Left forelimb (tissue), 1 donor: ENCODE measurements at regions not wholly inside any gene's neighbourhood (a gene's known extent, or its start where the extent isn't known, plus 50 kb on each side); places are given as distances from the start of the nearest gene placed in this dataset.
"Not testable (repeated sequence)": the region's sequence is repeated elsewhere in the genome, so short reads cannot be mapped to it uniquely, and the experiment has no call there.

Source experiments
- DNase-seq: peaks from one replicate; pipeline ENCODE4 v3.0.0-alpha.2; 2018; ENCODE audit warnings: low spot score

DNA sequence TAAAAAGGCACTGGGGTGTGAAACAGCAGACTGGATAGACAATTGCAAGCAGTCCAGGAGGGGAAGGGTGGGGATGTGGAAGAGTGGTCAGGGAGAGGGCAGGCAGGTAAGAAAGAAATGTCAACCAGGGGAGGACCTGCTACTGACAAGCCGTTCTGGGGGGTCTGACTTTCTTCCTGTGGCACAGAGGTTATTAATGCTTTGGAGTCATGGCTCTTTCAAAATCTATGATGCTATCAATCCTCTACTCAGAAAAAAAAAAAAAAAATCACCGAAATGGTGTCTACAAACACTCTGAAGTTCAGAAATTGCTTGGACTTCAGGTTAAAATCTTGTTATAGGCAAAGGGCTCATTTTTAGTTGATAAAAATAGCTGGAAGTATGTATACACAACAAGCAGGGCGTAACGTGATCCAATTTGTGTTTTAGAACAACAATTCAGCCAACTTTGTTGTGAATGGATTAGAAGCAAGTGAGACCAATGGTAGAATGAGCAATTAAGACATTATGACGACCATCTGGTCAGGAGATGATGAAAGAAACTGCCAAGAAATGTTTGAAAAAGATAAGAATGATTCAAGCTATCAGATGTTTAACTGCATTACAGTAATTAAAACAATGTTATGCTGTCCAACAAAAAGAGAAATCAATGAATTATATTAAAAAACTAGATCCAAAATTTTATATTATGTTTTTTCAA lies 255.2 kb downstream of the DEPDC1B start:
- no peak for DNase-seq

DNA sequence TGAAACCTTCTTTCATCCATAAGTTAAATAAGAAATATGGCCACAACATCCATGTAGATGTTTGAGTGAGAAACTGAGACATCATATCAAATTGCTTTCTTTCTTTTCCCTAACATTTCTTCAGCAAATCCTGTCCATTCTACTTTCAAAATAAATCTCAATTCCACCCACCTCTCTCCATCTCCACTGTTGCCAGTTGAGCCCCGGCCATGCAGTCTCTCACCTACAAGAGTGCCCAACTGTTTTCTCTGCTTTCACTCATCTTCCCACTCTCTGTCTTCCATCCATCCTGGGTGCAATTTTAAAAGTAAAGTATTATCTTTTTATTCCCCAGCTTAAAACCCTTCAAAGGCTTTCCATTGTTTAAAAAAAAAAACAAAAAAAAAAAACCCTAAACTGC lies 260.4 kb downstream of the DEPDC1B start:
- no peak for DNase-seq

DNA sequence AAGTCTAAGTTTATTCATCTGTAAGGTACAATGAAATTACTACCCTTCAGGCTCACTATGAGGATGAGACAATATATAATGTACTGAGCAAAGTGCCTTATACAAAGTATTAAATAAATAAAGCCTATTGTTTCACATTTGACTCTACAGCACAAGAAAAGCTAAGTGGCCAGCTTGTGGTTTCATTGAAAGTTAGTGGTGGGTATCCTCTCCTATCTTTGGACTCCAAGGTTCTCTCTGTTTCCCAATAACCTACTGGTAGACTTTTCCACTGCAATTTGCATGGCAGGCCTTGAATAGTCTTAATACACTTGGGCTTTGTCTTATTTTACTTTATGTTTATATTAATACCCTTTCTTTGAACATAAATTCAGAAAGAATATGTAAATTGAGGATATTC lies 262.7 kb downstream of the DEPDC1B start:
- DNase-seq = no peak

DNA sequence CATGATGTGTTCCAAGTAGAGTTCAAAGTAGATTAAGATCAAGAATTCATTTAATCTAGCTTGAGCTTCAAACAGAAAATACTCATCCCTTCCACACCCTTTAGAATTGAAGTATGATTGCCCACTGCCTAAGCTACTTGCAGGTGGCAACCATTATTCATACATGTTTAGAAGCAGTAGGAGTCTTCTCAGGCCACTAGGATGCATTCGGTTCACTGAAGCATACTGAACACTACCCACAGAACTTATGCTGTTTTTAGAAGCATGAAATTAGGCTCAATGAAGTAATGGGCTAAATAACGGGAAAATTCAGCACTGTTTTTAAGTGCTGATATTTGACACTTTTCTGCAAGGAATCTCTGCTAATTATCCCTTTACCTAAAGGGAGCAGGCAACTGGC lies 263.4 kb downstream of the DEPDC1B start:
- DNase-seq = no peak

DNA sequence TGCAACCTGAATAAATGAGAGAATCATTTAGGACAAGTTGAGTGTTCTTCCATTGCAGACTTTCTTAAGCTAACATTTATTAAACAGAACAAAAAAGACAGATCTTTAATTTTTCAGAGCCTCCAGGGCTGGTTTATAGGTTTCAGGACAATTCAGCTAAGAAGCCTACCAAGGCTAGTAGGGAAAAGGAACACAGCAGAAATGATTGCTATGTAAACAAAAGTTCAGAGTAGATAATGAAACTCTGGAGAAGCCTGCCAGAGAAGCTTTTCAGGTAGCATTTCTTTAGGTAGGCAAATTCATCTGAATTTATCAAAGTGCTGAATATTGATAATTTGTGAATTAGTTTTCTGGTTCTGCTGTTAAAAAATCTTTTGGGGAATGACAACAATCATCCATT lies 264.2 kb downstream of the DEPDC1B start:
- no peak for DNase-seq

DNA sequence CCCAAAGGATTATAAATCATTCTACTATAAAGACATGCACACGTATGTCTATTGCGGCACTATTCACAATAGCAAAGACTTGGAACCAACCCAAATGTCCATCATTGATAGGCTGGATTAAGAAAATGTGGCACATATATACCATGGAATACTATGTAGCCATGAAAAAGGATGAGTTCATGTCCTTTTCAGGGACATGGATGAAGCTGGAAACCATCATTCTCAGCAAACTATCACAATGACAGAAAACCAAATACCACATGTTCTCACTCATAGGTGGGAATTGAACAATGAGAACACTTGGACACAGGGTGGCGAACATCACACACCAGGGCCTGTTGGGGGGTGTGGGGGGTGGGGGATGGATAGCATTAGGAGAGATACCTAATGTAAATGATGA lies 273.8 kb downstream of the DEPDC1B start:
- not testable (repeated sequence) for DNase-seq

DNA sequence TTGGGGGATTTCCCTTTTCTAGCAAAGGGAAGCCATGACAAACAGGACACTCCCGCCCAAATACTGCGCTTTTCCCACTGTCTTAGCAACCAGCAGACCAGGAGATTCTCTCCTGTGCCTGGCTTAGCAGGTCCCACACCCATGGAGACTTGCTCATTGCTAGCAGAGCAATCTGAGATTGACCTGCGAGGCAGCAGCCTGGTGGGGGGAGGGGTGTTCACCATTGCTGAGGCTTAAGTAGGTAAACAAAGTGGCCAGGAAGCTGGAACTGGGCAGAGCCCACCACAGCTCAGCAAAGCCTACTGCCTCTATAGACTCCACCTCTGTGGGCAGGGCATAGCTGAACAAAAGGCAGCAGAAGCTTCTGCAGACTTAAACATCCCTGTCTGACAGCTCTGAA lies 279.2 kb downstream of the DEPDC1B start:
- DNase-seq = not testable (repeated sequence)

DNA sequence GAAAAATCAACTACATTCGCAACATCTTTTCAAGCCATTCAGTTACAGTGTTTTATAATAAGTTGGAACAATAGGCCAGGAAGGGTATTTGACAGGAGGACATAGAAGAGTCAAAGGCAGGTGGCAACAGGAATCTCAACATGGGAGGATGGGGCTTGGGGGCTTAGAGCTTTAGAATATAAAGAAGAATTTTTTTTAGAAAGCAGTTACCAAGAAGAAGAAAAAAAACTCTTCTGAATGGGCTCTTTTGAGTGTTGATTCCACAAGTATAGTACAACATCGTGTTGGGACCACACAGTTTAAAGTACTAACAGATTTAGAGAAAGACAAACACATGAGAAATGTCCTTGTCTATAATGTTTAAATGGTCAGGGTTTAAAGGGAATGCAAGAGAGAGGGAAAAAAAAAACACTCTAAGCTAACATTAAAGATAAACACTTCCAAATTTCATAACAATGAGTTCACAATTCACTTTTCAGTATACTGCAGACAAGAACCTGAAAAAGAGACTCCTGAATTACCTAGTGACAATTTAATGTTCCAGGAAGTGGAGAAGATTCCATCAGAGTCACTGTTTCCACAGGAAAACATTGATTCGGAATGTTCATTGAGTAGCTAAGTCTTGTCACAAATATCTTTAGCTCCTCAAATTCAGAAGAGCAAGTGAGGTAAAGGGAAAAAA lies 282.3 kb downstream of the DEPDC1B start:
- no peak for DNase-seq

DNA sequence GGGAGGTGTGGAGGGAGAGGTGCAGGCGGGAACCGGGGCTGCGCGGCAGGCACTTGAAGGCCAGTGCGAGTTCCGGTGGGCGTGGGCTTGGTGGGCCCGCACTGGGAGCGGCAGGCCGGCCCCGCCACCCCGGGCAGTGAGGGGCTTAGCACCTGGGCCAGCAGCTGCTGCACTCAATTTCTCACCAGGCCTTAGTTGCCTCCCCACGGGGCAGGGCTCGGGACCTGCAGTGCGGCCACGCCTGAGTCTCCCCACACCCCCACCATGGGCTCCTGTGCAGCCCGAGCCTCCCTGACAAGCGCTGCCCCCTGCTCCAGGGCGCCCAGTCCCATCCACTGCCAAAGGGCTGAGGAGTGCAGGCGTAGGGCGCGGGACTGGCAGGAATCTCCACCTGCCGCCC lies 284.5 kb downstream of the DEPDC1B start:
- DNase-seq = no peak

DNA sequence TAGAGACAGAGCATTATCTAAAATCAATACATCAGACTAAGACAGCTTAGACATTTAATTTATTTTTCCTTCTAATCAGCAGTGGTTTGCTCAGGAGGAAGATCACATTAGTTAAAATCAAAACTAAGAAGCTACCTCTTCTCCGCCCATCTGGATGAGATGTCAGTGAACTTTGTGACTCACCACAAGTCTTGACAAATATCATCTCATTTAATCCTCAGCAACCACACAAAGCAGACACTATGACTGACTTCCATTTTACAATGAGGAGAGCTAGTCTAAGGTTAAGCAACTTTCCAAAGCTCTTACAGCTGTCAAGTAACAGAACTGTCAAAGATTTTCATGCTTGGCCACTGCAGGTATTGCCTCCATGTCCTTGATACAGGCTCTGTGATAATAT lies 289.5 kb downstream of the DEPDC1B start:
- no peak for DNase-seq

DNA sequence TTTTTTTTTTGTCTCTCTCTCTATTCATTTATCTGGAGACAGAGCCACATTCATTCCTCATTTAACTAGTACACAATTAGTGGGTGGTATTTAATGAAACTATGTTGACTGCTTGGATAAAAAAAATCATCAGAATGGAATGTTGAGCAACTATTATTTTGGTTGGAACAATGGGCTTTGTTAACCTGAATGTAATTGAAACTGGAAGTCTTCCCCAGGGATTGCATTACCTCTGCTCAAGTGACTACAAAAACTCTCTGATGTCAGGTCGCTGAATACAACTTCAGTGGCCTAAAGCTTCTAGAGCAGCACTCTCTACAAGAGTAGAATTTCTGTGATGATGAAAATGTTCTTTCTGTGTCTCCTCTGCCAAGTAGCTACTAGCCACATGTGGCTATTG lies 295.8 kb downstream of the DEPDC1B start:
- DNase-seq = no peak

DNA sequence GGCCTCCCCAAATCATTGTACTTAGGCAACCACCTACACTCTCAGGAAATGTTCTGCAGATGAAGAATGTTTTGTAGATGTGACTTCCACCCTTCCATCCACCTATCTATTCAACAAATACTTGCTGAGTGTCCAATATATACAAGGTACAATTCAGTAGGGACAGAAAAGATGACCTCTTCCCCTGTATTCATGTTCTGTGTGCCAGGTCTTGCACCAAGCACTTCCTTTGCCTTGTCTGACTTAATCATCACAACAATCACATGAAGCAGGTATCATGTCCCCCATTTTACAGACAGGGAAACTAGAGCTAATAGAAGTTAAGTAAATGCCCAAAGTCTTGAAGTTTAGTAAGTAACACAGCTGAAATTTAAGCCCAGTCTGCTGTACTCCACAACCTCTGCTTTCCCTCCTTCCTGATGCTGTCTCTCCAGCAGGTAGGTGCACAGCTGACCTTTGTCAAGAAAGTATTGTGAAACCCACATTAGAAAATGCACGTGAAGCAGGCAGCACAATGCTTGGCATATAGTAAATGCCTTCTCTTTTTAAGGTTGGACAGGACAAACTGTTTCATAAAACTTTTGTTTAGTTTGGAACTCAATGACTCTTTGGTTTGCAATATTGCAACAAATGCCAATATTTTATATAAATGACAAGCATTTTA lies 296.5 kb downstream of the DEPDC1B start:
- no peak for DNase-seq

DNA sequence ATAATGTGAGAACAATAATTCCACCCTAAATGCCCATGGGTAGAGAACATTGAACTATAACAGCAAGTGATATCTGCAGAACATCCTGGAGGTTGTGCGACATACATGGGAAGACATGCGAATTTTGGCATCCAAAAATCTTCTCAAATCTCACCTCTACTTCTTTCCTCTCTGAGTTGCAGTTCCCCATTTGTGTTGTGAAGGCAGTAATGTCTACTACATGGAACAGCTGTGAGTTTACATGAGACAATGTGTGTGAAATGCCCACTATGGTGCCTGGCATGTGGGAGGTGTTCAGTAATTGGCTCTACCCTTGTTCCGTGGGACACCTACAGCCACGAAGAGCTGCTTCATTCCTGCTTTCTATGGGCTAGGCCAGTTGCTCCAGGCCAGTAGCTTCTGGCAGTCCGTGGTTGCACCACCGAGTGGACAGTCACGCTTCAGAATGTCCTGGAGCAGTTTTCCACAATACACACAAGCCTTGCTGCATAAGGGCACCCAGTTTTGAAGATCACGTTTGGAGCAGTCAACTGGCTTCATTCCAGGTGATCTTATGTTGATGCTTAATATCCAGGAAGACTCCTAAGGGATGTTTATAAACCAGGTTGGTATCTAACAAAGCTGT lies 297.7 kb downstream of the DEPDC1B start:
- DNase-seq = no peak

DNA sequence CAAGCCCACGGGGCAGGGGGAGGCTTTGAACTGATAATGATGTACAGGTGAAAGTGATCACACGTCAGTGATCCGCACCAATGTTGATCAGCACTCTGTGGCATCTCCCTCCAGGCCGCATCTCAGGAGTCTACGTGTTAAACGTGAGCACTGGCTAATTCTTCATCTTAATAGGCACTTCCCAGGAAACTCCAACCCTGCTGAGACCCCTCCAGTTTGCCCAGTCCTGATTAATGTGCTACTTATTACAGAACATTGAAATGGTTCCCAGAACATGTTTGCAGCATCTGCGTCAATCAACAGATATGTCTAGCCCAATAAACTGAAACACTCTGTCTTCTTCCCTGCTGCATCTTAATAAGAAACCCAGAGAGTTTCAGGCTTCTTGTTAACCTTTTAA lies 298.4 kb downstream of the DEPDC1B start:
- DNase-seq = no peak

DNA sequence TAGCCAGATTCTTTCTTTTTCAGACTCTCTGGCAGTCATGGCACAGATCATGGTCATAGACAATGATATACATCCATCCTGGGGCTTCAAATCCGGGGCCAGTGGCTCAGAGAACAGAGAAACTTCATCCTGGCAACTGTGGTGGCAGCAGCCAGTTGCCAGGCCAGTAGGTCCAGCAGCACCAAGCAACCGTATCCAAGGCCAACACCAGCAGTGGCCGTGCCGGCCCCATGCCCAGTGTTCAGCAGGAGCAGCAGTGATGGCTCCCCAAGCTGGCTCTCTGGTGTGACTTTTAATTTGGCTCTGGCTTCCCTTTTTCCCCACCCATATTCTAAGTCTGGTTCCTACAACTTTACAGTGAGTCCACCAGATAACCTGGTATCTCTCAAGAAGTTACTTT lies 300.5 kb downstream of the DEPDC1B start:
- DNase-seq = no peak

DNA sequence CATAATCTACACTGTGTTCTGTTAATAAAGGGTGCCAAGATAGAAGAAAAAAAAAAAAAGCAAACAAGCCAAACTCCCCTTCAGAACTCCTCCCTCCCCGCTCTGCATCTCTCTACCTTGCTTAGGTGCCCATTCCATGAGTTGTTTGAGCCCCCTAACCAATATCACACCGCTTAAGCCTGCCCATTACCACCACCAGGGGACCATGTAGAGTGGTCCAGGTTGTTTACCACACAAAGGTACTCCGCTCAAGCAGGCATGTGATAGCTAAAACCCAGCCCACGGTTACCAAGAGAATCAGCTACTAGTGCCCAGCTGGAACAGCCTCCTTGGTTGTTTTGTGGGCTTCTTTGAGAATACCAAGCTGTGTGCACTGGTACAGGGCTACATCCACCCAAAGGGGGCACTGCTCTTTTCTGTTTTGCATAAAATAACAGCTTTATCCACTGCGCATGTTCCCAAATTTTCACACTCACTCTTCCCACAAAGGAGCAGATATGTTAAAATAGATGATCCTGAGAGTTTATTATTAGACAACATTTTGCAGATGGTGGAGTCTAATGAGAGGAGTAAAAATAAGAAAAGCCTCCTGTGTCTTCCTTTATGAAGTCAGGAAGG lies 304.1 kb downstream of the DEPDC1B start:
- no peak for DNase-seq

DNA sequence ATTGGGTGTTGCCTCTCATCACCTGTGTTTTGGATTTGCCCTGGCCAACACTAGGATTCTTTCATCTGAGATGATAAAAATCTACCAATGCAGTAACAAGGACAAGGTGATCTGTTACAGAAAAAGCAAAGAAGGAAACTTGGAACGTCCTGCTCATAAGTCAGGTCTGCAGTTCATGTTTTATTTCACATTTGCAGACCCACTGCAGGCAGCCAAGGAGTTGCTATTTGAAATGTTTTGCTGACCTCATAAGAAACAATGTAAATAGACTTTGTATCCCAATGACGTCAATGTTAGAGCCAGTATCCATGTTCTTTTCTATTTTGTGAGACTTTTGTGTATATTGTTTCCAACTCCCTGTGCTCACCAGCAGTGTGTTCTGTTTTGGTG lies 312.9 kb downstream of the DEPDC1B start:
- no peak for DNase-seq

DNA sequence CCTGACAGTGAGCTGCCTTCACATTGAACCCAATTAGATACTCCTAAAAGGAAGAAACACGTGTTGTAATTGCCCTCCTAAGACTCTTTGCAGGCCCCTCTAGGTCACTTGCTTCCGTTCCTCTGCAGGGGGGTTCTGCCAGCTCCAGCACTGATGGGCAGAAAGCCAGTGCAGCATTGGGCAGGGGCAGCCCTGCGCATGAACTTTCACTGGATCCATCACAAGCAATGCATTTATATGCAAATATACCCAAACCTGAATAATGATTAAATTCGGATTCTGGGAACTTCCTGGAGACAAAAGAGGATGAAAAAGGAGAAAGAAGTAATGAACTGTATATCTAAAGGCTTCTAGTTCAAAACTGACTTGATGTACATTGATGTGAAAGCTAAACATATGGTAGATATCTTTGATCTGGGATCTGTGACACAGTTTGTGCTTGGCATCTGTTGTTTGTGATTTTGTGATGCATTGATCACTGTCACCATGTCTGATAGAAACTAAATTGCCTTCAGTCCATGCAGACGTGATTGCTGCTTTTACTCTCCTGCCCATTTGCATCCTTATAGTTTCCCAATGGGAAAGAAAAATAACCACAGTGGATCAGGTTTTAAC lies 313.4 kb downstream of the DEPDC1B start:
- no peak for DNase-seq

DNA sequence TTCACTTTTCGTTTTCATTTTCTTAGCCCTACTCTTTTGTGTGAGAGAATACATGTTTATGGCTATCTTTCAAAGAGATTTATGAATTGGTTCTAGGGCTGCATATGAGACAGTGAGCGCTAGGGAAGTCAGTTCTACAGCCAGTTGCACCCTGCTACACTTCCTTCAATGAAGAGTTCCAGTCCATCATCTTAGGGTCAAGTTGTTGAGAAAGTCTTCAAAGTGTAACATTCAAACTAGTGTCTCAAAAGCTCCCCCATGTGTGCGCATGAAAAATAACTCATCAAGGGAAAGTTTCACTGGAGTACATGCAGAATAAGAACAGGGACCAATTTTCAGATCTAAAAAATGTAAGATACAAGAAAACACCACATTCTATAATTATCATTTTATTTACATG lies 317.2 kb downstream of the DEPDC1B start:
- DNase-seq = no peak

DNA sequence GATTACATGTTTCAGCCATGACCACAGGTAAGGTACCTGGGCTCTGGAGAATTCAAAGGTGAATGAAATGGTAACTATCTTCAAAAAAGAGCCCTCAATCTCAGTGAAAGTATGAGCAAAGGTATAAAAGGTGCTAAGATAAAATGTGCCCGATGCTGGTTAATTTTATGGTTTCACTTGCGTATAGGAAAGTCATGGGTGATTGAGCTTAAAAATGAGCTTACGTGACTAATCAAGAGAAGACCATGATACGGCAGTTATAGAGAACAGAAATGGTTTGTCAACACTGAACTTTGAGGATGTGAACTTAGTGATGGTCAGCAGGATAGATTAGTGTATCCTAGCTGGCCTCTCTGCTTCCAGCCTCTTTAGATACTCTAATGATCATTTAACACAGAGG lies 320.1 kb downstream of the DEPDC1B start:
- DNase-seq = no peak

DNA sequence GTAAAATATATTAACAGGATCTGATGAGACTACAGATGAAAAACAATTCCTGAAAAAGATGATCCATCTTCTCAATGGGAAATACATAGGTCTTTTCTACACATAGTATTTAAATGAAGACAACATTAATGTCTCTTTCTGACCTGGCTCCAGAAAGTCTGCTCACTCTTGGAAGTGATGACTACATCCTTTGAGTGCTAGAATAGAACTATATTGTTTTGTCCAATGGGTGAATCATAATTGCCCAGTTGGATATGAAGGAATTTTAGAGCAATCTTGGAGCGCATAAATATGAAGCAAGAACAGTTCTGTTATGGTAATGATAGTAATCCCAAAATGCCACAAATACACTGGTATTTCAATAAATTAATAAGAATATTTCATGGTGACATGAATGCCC lies 322.1 kb downstream of the DEPDC1B start:
- no peak for DNase-seq

DNA sequence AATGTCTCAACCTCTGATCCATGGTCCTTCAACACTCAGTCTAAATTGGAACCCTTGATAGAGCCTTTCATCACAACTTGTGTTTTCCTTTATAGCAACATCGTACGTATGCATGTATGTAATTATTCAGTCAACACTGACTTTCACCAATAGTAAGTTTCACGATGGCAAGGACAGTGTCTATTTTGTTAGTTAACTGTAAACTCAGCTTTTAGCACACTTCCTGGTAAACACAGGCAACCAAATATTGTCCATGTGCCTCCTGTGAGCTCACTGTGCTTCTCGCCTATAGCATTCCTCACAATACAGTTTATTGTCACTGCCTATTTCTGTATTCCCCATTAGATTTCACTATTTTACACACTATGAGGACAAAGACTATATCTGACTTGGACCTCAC lies 323.1 kb downstream of the DEPDC1B start:
- DNase-seq = no peak
